MG63 (cell line): ENCODE measurements at regions not wholly inside any gene's neighbourhood (a gene's known extent, or its start where the extent isn't known, plus 50 kb on each side); places are given as distances from the start of the nearest gene placed in this dataset.

Source experiments
- DNase-seq: peaks from one replicate; pipeline ENCODE4 v3.0.0-alpha.2; 2020
- H3K27me3 ChIP-seq: fragments of 250-450 bp; sonication (Bioruptor Pico); 2 replicates; pipeline ENCODE4 v1.5.1; 2020; ENCODE audit warnings: mild to moderate bottlenecking, moderate library complexity
- H3K36me3 ChIP-seq: fragments of 250-450 bp; sonication (Bioruptor Pico); 2 replicates; pipeline ENCODE4 v1.5.1; 2020; ENCODE audit warnings: mild to moderate bottlenecking, moderate library complexity
- H3K4me3 ChIP-seq: fragments of 250-450 bp; sonication (Bioruptor Pico); 2 replicates; pipeline ENCODE4 v1.5.1; 2020; ENCODE audit warnings: mild to moderate bottlenecking, moderate library complexity
- H3K9me3 ChIP-seq: fragments of 250-450 bp; sonication (Bioruptor Pico); 2 replicates; pipeline ENCODE4 v1.5.1; 2020; ENCODE audit warnings: mild to moderate bottlenecking, moderate library complexity

- no peaks in the 10 kb centered on the region for H3K36me3 ChIP-seq
- H3K4me3 ChIP-seq: no peak overlapping the region
- no peaks in the 10 kb centered on the region for H3K27me3 ChIP-seq
- no peak for DNase-seq
- H3K9me3 ChIP-seq: no peaks in the 10 kb centered on the region
Observed at GRCh38 chr7:159281573-159281972, 136.9 kb upstream of the VIPR2 start.

- H3K27me3 ChIP-seq: no peaks in the 10 kb centered on the region
- H3K9me3 ChIP-seq: no peaks in the 10 kb centered on the region
- H3K4me3 ChIP-seq: no peak overlapping the region
- DNase-seq: no peak
- H3K36me3 ChIP-seq: no peaks in the 10 kb centered on the region
Observed at GRCh38 chr7:159280008-159280407, 135.3 kb upstream of the VIPR2 start.

- Histone ChIP-seq H3K27me3 (no peaks in the 10 kb centered on the region), H3K9me3 (no peaks in the 10 kb centered on the region), H3K36me3 (no peaks in the 10 kb centered on the region), H3K4me3 (no peak overlapping the region)
- DNase-seq: no peak
Observed at GRCh38 chr7:159272739-159273138, 128.1 kb upstream of the VIPR2 start.

- H3K36me3 ChIP-seq: no peaks in the 10 kb centered on the region
- H3K9me3 ChIP-seq: no peaks in the 10 kb centered on the region
- H3K27me3 ChIP-seq: no peaks in the 10 kb centered on the region
- no peak overlapping the region for H3K4me3 ChIP-seq
- DNase-seq: no peak
Observed at GRCh38 chr7:159271781-159272180, 127.1 kb upstream of the VIPR2 start.

DNA sequence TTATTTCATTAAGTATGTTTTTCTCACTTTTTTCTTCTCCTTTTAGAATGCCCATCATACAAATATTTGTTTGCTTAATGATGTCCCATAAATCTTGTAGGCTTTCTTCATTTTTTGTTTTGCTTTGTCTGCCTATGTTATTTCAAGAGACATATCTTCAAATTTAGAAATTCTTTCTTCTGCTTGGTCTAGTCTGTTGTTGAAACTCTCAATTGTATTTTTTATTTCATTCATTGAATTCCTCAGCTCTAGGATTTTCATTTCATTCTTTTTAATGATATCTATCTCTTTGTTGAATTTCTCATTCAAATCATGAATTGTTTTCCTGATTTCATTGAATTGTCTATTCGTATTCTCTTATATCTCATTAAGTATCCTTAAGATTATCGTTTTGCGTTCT, 125.1 kb upstream of the VIPR2 start:
- Histone ChIP-seq H3K27me3 (no peaks in the 10 kb centered on the region), H3K4me3 (no peak overlapping the region), H3K9me3 (no peaks in the 10 kb centered on the region), H3K36me3 (no peaks in the 10 kb centered on the region)
- DNase-seq: no peak

DNA sequence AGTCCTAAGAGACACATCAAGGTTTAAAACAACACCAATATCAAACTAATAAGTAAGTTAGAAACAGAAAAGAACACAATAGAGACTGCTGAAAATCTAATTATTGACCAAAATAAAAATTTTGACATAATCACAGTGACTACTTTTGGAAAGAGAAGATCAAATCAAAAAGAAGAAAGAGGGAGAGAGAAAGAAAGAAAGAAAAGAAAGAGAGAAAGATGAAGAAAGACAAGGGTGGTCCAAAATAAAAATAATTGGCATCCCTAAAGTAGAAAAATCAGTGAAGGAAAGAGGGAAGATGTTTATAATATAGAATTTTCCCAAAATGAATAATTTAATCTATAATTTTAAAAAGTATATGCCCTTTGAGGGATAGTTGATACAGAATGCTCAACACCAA, 118.8 kb upstream of the VIPR2 start:
- Histone ChIP-seq H3K4me3 (no peak overlapping the region), H3K27me3 (no peaks in the 10 kb centered on the region), H3K9me3 (no peaks in the 10 kb centered on the region), H3K36me3 (no peaks in the 10 kb centered on the region)
- no peak for DNase-seq

GRCh38 chr7:159253657-159254056, 109.0 kb upstream of the VIPR2 start:
- DNase-seq: no peak
- no peaks in the 10 kb centered on the region for H3K36me3 ChIP-seq
- no peak overlapping the region for H3K4me3 ChIP-seq
- no peaks in the 10 kb centered on the region for H3K27me3 ChIP-seq
- H3K9me3 ChIP-seq: no peaks in the 10 kb centered on the region

DNA sequence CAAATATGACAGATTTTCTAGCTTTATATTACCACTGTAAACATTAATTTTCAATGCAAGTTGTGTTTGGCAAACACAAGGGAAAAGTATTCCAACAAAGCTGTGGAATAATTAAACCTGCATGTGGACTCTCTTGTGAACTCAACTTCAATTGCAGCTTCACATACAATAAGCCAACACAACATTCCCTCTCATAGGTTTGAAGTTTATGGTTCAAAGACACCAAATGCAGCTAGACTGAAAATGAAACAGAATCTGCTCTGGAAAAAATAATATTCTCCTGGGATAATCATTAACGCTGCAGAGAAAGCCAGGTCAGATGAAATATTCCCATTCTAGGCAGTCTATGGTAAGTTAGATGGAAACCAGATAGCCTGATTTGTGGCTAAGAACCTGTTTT, 105.8 kb upstream of the VIPR2 start:
- H3K36me3 ChIP-seq: no peaks in the 10 kb centered on the region
- no peaks in the 10 kb centered on the region for H3K9me3 ChIP-seq
- no peaks in the 10 kb centered on the region for H3K27me3 ChIP-seq
- no peak overlapping the region for H3K4me3 ChIP-seq
- DNase-seq: no peak

- H3K9me3 ChIP-seq: no peaks in the 10 kb centered on the region
- H3K4me3 ChIP-seq: no peak overlapping the region
- no peaks in the 10 kb centered on the region for H3K36me3 ChIP-seq
- no peak for DNase-seq
- no peaks in the 10 kb centered on the region for H3K27me3 ChIP-seq
Observed at GRCh38 chr7:159249671-159250070, 105.0 kb upstream of the VIPR2 start.

DNA sequence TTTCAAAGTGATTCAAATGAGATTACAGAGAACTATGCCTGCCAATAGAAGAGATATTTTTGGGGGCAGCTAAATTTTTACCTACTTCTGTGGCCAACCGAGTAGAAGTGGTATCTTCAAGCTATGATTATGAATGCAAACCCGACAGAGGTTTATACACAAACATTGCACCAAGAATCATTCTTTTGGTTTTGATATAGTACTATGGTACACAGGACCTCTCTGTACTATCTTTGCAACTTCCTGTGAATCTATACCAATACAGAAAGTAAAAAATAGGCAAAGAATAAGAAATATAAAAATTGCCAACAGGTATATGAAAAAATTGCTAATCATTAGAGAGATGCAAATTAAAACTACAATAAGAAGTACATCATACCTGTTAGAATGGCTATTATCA, 103.2 kb upstream of the VIPR2 start:
- Histone ChIP-seq H3K9me3 (no peaks in the 10 kb centered on the region), H3K36me3 (no peaks in the 10 kb centered on the region), H3K27me3 (no peaks in the 10 kb centered on the region), H3K4me3 (no peak overlapping the region)
- no peak for DNase-seq

DNA sequence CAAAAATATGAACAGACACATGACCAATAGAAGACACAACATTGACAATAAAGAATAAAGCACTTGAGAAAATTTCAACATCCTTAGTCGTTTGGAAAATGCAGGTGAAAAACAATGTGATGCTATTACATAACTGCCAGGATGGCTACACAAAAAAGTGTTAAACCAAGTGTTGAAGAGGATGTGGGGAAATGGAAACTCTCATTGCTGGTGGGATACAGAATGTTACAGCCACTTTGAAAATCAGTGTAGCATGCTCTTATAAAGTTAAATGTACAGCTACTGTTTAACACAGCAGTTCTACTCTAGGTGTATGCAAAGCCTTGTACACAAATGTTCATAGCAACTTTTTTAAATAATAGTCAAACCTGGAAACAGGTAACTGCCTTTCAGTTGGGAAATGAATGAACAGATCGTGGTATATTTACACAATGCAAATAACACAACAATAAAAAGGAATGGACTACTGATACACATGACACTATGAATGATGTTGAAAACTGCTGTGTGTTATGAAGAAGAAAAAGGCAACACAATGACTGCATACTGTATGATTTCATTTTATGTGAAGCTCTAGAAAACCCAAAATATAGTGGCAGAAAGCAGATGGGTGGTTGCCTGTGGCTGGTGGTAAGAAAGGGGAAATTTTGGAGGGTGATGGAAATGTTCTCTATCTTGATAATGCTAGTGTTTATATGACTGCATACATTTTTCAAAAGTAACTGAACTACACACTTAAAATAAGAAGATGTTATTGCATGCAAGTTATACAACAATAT, 102.2 kb upstream of the VIPR2 start:
- Histone ChIP-seq H3K36me3 (no peaks in the 10 kb centered on the region), H3K9me3 (no peaks in the 10 kb centered on the region), H3K4me3 (no peak overlapping the region), H3K27me3 (no peaks in the 10 kb centered on the region)
- no peak for DNase-seq

- H3K27me3 ChIP-seq: no peaks in the 10 kb centered on the region
- no peak for DNase-seq
- no peaks in the 10 kb centered on the region for H3K36me3 ChIP-seq
- H3K9me3 ChIP-seq: no peaks in the 10 kb centered on the region
- H3K4me3 ChIP-seq: no peak overlapping the region
Observed at GRCh38 chr7:159240962-159241361, 96.3 kb upstream of the VIPR2 start.

- DNase-seq: no peak
- Histone ChIP-seq H3K9me3 (no peaks in the 10 kb centered on the region), H3K27me3 (no peaks in the 10 kb centered on the region), H3K4me3 (no peak overlapping the region), H3K36me3 (no peaks in the 10 kb centered on the region)
Observed at GRCh38 chr7:159239028-159239427, 94.4 kb upstream of the VIPR2 start.

GRCh38 chr7:159238541-159238940, 93.9 kb upstream of the VIPR2 start:
- Histone ChIP-seq H3K36me3 (no peaks in the 10 kb centered on the region), H3K9me3 (no peaks in the 10 kb centered on the region), H3K4me3 (no peak overlapping the region), H3K27me3 (no peaks in the 10 kb centered on the region)
- no peak for DNase-seq

DNA sequence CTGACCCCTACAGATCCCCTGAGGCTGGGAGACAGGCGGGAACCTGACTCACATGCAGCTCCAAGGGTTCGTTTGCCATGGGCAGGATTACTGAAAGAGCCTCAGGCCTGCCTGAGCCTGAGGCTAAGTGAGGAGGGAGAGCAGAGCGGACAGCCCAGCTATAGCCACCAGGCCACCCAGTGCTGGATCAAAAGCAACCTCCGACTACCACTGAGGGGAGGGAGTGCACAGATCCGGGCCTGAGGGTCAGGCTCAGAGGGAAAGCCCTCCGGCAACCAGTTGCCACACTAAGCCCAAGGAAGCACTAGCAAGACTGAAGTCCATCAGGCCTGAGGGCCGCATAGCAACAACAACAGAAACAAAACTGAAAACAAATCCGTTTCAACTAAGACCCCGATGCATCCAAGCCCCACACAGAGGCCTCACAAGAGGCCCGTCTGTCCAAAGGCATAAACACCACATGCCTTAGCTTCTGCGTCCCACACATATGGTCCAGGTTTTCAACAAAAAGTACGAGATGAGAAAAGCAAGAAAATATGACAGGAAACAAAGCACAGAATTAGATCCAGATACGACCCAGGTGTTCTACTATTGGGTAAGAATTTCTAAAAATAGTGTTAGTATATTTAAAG, 92.5 kb upstream of the VIPR2 start:
- no peaks in the 10 kb centered on the region for H3K27me3 ChIP-seq
- H3K4me3 ChIP-seq: no peak overlapping the region
- no peaks in the 10 kb centered on the region for H3K36me3 ChIP-seq
- DNase-seq: no peak
- H3K9me3 ChIP-seq: no peaks in the 10 kb centered on the region

GRCh38 chr7:159231017-159231416, 86.3 kb upstream of the VIPR2 start:
- Histone ChIP-seq H3K4me3 (no peak overlapping the region), H3K9me3 (no peaks in the 10 kb centered on the region), H3K36me3 (no peaks in the 10 kb centered on the region), H3K27me3 (no peaks in the 10 kb centered on the region)
- DNase-seq: no peak

- Histone ChIP-seq H3K36me3 (no peaks in the 10 kb centered on the region), H3K27me3 (no peaks in the 10 kb centered on the region), H3K9me3 (no peaks in the 10 kb centered on the region), H3K4me3 (no peak overlapping the region)
- DNase-seq: no peak
Observed at GRCh38 chr7:159229683-159230475, 85.2 kb upstream of the VIPR2 start.

DNA sequence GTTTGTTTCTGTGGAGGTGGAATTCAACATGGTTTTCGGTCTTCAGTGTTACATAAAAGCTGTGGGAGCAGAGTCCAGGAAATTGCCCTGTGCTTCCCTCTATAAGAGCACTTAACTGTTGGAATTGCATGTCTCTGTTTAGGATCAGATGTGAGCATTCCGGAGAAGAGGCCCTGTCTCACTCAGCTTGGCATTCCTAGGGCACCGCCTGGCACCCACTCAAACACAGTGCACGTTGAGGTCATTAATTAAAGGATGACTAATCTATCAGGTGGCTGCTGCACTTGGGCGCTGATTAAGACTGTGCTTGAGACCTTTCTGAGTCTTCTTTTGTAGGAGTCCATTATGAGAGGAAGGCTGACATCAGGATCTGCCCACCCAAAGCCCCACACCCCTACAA, 82.8 kb upstream of the VIPR2 start:
- Histone ChIP-seq H3K36me3 (no peaks in the 10 kb centered on the region), H3K4me3 (no peak overlapping the region), H3K27me3 (no peaks in the 10 kb centered on the region), H3K9me3 (no peaks in the 10 kb centered on the region)
- peak; percentile 38 for DNase-seq
